HT-29 (cell line): ENCODE measurements at regions not wholly inside any gene's neighbourhood (a gene's known extent, or its start where the extent isn't known, plus 50 kb on each side); places are given as distances from the start of the nearest gene placed in this dataset.
A peak's percentile ranks its signal among the peaks of the same experiment; 100 is the strongest.

Experiments
- DNase-seq: peaks from one replicate; pipeline ENCODE4 v3.0.0-alpha.2; 2015; ENCODE audit warnings: low spot score

GRCh38 chr6:44559486-44560270 lies 172.2 kb downstream of the CDC5L start:
- peak; percentile 9 for DNase-seq

DNA sequence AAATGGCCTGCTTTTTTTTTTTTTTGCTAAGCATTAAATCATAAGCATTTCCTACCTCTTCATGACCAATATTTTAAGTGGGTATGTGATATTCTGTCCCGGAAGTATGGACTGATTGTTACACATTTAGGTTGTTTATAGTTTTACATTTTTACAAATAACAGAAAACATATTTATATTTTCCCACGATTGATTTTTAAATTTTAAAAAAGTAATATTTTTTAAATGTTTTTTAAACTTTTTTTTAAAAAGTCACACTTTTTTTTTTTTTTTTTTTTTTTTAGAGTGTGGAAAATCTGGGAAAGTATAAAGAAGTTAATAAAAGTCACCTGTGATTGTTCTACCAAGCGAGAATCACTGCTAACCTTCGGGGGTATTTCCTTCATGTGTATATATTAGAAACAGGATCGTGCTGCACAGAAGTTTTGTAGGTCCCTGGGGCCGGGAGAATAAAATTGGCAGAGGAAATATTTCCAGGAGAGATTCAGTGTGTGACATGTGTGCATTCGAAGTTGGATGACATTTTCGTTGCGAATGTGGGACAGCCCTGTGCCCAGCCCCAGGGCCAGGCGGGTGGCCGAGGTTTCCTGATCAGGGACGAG lies 173.1 kb downstream of the CDC5L start:
- DNase-seq = no peak

- DNase-seq = no peak
Observed at GRCh38 chr6:44561060-44561623, 173.6 kb downstream of the CDC5L start.

DNA sequence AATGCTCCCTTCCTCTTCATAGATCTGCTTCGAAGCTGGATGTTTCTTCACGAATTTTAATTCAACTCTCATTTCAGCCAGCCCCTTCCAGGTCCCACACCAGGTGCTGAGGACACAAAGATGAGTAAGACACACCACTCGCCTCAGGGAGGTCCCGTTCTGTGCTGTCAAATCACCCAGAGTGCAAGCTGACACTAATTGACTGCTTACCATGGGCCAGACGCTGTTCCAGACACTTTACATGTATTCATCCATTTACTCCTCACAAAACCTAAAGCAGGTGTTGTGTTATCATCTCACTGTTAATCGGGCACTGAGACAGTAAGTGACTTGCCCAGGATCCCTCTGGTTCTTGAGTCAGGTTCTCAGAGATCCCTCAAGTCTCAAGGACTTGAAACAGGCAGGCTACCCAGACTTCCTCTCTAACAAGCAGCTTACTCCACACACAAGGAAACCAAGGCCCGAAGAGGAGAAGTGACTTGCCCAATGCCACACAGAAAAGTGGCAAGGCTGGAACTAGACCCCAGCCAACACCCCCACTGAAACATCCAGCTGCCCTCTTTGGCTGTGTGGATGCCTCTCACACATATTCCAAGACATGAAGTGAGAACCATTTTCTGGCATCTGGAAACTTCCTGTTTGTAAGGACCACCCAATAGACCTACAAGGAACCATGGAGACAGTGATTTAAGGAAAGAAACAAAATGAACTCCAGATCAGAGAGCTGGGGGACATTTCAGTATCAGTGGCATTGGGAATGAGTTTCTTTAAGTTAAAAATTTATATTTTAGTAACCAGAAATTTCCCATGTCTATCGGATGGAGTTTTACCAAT lies 174.5 kb downstream of the CDC5L start:
- no peak for DNase-seq

GRCh38 chr6:44563397-44563796 lies 175.9 kb downstream of the CDC5L start:
- DNase-seq = no peak

GRCh38 chr6:44564906-44565524 lies 177.5 kb downstream of the CDC5L start:
- DNase-seq = no peak

- no peak for DNase-seq
Observed at GRCh38 chr6:44567406-44567805, 179.9 kb downstream of the CDC5L start.

- no peak for DNase-seq
Observed at GRCh38 chr6:44569131-44569530, 181.6 kb downstream of the CDC5L start.

- no peak for DNase-seq
Observed at GRCh38 chr6:44569931-44570385, 182.5 kb downstream of the CDC5L start.

GRCh38 chr6:44571510-44571909 lies 184.0 kb downstream of the CDC5L start:
- DNase-seq = no peak

- DNase-seq = no peak
Observed at GRCh38 chr6:44572346-44572745, 184.8 kb downstream of the CDC5L start.

- DNase-seq = no peak
Observed at GRCh38 chr6:44575644-44576043, 188.1 kb downstream of the CDC5L start.

DNA sequence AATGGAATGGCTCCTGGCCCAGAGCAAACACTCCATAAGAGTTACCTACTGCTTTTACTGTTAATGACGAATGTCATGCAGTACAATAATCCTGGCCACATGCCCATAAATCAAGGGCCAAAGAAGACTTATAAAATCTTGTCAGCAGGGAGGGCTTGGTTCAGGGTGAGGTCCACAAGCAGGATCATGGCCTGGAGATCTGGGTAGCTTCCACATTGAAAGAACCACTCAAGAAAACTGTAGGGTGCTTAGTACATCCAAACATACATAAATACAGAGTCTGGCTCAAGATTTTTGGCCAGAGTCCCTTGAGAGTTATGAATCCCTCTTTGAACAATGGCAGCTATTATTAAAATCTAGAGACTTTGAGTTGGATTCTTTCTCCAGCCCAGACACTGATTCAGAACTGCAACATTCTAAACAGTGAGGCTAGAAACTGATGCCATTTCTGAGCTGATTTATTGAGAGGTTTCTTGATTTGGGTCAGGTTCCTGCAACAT lies 188.7 kb downstream of the CDC5L start:
- no peak for DNase-seq

- DNase-seq = no peak
Observed at GRCh38 chr6:44580901-44581300, 193.4 kb downstream of the CDC5L start.

GRCh38 chr6:44582930-44583329 lies 195.4 kb downstream of the CDC5L start:
- DNase-seq = no peak

DNA sequence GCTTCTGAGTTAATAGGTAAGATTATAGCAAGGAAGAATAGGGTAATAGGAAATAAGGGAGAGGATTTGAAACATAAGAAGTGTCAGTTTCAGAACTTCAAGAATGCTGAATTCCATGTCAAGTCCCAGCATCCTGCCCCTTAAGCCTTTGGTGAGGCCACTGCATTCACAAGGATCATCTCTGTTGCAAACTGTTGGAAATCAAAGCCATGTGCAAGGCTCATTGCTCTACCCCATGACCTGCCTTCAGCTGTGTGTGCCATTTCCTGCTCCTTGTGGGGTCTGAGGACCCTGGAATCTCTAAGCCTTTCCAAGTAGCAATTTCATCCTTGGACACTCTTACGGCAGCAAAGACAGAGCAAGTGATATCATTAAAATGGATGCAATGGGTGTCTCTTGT lies 203.0 kb downstream of the CDC5L start:
- DNase-seq = no peak

DNA sequence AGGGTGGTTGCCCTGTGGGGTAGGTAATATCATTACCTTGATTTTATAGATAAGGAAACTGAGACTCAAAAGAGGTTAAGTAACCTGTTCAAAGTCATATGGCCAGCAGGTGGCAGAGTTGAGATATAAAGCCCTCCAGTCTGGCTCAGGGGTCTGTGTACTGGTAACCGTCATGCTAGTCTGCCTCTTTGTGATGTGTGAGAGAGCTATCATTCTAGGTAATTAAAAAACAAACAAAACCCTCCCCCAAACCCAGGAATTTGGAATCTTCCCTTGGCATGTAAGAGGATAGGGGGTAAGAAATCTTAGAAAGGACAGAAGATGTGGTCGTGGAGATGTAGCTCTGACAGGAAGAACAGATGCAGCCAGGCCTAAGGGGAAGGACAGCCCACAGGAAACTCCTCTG lies 206.0 kb downstream of the CDC5L start:
- peak; percentile 79 for DNase-seq

DNA sequence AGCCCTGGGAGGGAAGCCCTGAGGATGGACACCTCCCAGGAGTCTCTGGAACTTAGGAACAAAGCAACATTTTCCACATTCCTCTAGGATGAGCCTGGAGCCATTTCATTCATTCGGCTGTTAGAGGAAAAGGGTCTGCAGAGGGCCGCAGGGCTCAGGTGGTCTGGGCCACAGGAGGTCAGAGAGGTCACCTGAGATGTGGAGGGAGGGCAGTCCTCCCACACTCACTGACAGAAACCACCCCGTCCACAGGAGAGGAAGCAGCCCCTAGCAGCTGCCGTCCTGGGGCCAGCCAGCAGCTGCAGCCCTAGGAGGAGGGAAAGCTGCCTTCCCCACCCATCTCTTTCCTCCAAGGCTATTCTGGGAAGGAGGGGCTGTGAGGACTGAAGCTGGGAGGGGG lies 207.0 kb downstream of the CDC5L start:
- DNase-seq = no peak

GRCh38 chr6:44598679-44599078 lies 211.2 kb downstream of the CDC5L start:
- no peak for DNase-seq

- DNase-seq = no peak
Observed at GRCh38 chr6:44599672-44600071, 212.2 kb downstream of the CDC5L start.

- no peak for DNase-seq
Observed at GRCh38 chr6:44603044-44603686, 215.7 kb downstream of the CDC5L start.
